Activated T-helper 1 cell treated with anti-CD3 and anti-CD28 coated beads, Interleukin-12 subunit alpha, Interleukin-12 subunit beta, Interleukin-2, Interleukin-4 antibody, amounts not matched to agents 30 ng/mL and 10 ng/mL and 1 ng/mL, durations not matched to agents 14 hours and 24 hours and 36 hours (primary cell): ENCODE measurements at regions not wholly inside any gene's neighbourhood (a gene's known extent, or its start where the extent isn't known, plus 50 kb on each side); places are given as distances from the start of the nearest gene placed in this dataset.

ENCODE experiments used
- DNase-seq: peaks from one replicate; pipeline ENCODE4 v3.0.0; 2021; ENCODE audit warnings: low spot score
- H3K27ac Mint-ChIP-seq: one replicate; pipeline ENCODE4 v1.8.0; 2021; ENCODE audit warnings: mild to moderate bottlenecking, mixed read lengths
- H3K27me3 Mint-ChIP-seq: one replicate; pipeline ENCODE4 v1.8.0; 2022; ENCODE audit warnings: mild to moderate bottlenecking, moderate library complexity, mixed read lengths; ENCODE audit not compliant: insufficient read depth
- H3K36me3 Mint-ChIP-seq: one replicate; pipeline ENCODE4 v1.8.0; 2021; ENCODE audit warnings: low read depth, mixed read lengths
- H3K4me1 Mint-ChIP-seq: one replicate; pipeline ENCODE4 v1.8.0; 2021; ENCODE audit warnings: low read depth, mixed read lengths
- H3K4me3 Mint-ChIP-seq: one replicate; pipeline ENCODE4 v1.8.0; 2021; ENCODE audit warnings: mild to moderate bottlenecking, moderate library complexity, mixed read lengths
- H3K9me3 Mint-ChIP-seq: one replicate; pipeline ENCODE4 v1.8.0; 2021; ENCODE audit warnings: mixed read lengths
- intact Hi-C: fragments of 100-400 bp; cut with micrococcal nuclease; formaldehyde crosslinking; loops from one replicate; pipeline ENCODE4 v1.15.1; 2024

- intact Hi-C loops: no loop called here
- H3K27me3 Mint-ChIP-seq: peaks cover 14% of the 10 kb centered on the region
- no peak for DNase-seq
- H3K4me3 Mint-ChIP-seq: no peak overlapping the region
- H3K9me3 Mint-ChIP-seq: no peaks in the 10 kb centered on the region
- no peaks in the 10 kb centered on the region for H3K36me3 Mint-ChIP-seq
- no peak overlapping the region for H3K27ac Mint-ChIP-seq
- H3K4me1 Mint-ChIP-seq: no peaks in the 10 kb centered on the region
These were observed 104.1 kb downstream of the ZNF518B start for GRCh38 chr4:10353110-10353509.

- H3K9me3 Mint-ChIP-seq: no peaks in the 10 kb centered on the region
- H3K27ac Mint-ChIP-seq: no peak overlapping the region
- no peaks in the 10 kb centered on the region for H3K4me1 Mint-ChIP-seq
- no peak for DNase-seq
- intact Hi-C loops: no loop called here
- no peaks in the 10 kb centered on the region for H3K36me3 Mint-ChIP-seq
- no peak overlapping the region for H3K4me3 Mint-ChIP-seq
- H3K27me3 Mint-ChIP-seq: peaks cover 9% of the 10 kb centered on the region
These were observed 109.0 kb downstream of the ZNF518B start for GRCh38 chr4:10348241-10348640.

- no peak overlapping the region for H3K4me3 Mint-ChIP-seq
- no peaks in the 10 kb centered on the region for H3K4me1 Mint-ChIP-seq
- no peaks in the 10 kb centered on the region for H3K36me3 Mint-ChIP-seq
- intact Hi-C loops: no loop called here
- H3K27me3 Mint-ChIP-seq: peaks cover 9% of the 10 kb centered on the region
- H3K27ac Mint-ChIP-seq: no peak overlapping the region
- no peak for DNase-seq
- no peaks in the 10 kb centered on the region for H3K9me3 Mint-ChIP-seq
These were observed 109.4 kb downstream of the ZNF518B start for GRCh38 chr4:10347815-10348214.

GRCh38 chr4:10347281-10347795 lies 109.9 kb downstream of the ZNF518B start:
- no peak overlapping the region for H3K27ac Mint-ChIP-seq
- no peaks in the 10 kb centered on the region for H3K4me1 Mint-ChIP-seq
- no peak overlapping the region for H3K4me3 Mint-ChIP-seq
- H3K9me3 Mint-ChIP-seq: no peaks in the 10 kb centered on the region
- H3K36me3 Mint-ChIP-seq: no peaks in the 10 kb centered on the region
- DNase-seq: no peak
- H3K27me3 Mint-ChIP-seq: peaks cover 7% of the 10 kb centered on the region
- intact Hi-C loops: no loop called here

DNA sequence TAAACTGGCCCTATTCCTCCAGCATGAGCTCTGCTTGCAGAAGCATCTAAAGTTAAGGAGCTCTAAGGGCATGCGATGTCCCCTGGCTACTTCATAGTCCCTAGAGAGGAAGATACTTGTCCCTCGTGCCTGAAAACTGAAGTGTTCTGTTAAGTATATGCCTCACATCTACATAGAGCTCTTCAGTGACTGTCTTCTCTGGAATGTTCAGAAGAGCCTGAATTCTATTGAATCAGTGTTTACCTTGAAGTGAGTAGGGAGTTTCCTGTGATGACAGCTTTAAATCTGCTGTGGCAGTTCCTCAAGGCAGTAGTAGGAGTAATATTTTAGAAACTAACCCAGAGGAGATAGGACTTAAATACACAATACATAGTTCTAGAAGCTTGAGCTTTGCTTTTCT lies 111.2 kb downstream of the ZNF518B start:
- Mint-ChIP-seq H3K9me3 (no peaks in the 10 kb centered on the region), H3K27ac (no peak overlapping the region), H3K4me3 (no peak overlapping the region), H3K27me3 (peaks cover 4% of the 10 kb centered on the region), H3K4me1 (no peaks in the 10 kb centered on the region), H3K36me3 (no peaks in the 10 kb centered on the region)
- intact Hi-C loops: no loop called here
- no peak for DNase-seq

GRCh38 chr4:10345381-10345784 lies 111.8 kb downstream of the ZNF518B start:
- intact Hi-C loops: no loop called here
- Mint-ChIP-seq H3K27ac (no peak overlapping the region), H3K36me3 (no peaks in the 10 kb centered on the region), H3K4me1 (no peaks in the 10 kb centered on the region), H3K27me3 (peaks cover 4% of the 10 kb centered on the region), H3K4me3 (no peak overlapping the region), H3K9me3 (no peaks in the 10 kb centered on the region)
- DNase-seq: no peak

DNA sequence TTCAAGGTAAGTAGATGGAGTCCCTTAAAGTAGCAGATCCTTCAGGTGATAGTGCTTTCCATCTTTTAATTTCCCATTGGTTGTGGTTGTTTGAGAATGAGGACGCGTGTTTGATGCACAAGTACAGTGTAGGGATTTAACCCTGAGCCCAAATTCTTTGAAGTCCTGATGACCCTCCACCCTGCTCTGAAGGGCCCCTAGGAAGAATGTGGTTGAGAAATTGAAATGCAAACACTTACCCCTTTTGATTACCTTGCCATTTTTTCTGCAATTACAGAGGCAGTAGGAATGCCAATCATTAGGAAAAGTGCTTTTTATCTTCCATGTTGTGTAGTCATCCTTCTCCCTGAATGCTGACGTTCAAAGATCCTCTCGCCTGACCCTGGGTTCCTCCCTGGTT lies 112.4 kb downstream of the ZNF518B start:
- H3K36me3 Mint-ChIP-seq: no peaks in the 10 kb centered on the region
- H3K27ac Mint-ChIP-seq: no peak overlapping the region
- DNase-seq: no peak
- H3K4me1 Mint-ChIP-seq: no peaks in the 10 kb centered on the region
- no peaks in the 10 kb centered on the region for H3K9me3 Mint-ChIP-seq
- intact Hi-C loops: no loop called here
- H3K4me3 Mint-ChIP-seq: no peak overlapping the region
- peaks cover 4% of the 10 kb centered on the region for H3K27me3 Mint-ChIP-seq

DNA sequence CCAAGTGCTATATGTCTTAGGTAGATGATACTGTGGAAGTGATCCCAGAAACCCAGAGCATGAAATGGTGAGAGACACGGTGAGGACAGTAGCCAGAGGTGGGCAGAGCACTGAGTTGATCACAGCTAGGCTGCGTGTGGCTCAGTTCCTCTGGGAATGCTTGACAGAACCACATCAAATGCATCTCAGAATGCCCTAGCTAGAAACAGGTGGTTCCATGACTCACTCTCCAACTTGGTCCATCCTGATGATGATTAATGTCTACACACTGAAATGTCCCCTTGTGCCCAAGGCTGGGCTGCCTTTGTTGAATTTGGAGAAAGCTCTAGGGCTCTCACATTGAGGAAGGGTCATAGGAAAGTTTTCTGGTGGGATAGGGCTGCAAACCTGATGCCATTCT lies 113.6 kb downstream of the ZNF518B start:
- intact Hi-C loops: no loop called here
- DNase-seq: no peak
- Mint-ChIP-seq H3K27me3 (peaks cover under 1% of the 10 kb centered on the region), H3K9me3 (no peaks in the 10 kb centered on the region), H3K4me1 (no peaks in the 10 kb centered on the region), H3K27ac (no peak overlapping the region), H3K36me3 (no peaks in the 10 kb centered on the region), H3K4me3 (no peak overlapping the region)

DNA sequence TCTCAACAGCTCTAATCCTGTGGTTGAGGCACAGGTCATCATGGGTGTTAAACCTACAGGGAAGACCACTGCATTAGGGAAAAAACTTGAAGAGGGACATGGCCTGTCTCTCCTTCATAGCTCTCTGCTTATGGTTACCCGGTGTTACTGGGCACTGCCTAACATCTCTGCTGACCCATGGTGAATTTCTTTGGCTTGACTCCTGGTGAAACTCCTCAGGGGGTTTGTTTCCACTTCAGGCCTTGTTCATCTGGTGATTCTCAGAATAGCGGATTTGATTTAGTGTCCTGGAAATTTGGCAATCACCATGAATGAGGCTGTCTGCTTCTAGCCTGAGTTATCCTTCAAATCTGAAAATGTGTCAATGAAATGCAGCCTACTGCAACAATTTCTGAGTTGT lies 114.4 kb downstream of the ZNF518B start:
- Mint-ChIP-seq H3K4me3 (no peak overlapping the region), H3K4me1 (no peaks in the 10 kb centered on the region), H3K27me3 (no peaks in the 10 kb centered on the region), H3K36me3 (no peaks in the 10 kb centered on the region), H3K27ac (no peak overlapping the region), H3K9me3 (no peaks in the 10 kb centered on the region)
- intact Hi-C loops: no loop called here
- DNase-seq: no peak

GRCh38 chr4:10336471-10336870 lies 120.8 kb downstream of the ZNF518B start:
- Mint-ChIP-seq H3K27me3 (peaks cover 3% of the 10 kb centered on the region), H3K4me1 (no peaks in the 10 kb centered on the region), H3K4me3 (no peak overlapping the region), H3K36me3 (no peaks in the 10 kb centered on the region), H3K27ac (no peak overlapping the region), H3K9me3 (no peaks in the 10 kb centered on the region)
- intact Hi-C loops: no loop called here
- no peak for DNase-seq

DNA sequence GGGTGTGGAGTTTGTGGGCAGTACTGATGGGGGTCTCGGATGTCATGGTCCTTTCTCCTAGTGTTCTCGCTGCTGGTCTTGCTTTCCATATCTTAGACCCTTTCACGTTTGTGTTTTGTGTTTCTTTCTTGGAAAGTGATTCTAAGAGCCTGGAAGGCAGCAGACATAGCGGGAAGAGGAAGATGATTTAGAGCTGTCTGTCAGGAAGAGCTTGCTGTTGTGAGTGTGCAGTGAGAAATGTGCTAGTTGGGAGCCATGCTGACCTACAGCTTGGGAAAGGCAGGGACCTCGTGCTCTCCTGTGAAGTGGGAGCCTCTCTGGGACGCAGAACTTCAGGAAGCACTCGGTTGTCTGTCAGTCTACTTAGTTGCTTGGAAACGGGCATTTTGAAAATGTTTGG lies 122.2 kb downstream of the ZNF518B start:
- intact Hi-C loops: no loop called here
- H3K27me3 Mint-ChIP-seq: peaks cover 3% of the 10 kb centered on the region
- H3K4me1 Mint-ChIP-seq: no peaks in the 10 kb centered on the region
- DNase-seq: no peak
- H3K36me3 Mint-ChIP-seq: no peaks in the 10 kb centered on the region
- no peaks in the 10 kb centered on the region for H3K9me3 Mint-ChIP-seq
- H3K27ac Mint-ChIP-seq: no peak overlapping the region
- H3K4me3 Mint-ChIP-seq: no peak overlapping the region

GRCh38 chr4:10334506-10335028 lies 122.7 kb downstream of the ZNF518B start:
- Mint-ChIP-seq H3K4me1 (no peaks in the 10 kb centered on the region), H3K4me3 (no peak overlapping the region), H3K36me3 (no peaks in the 10 kb centered on the region), H3K27me3 (peaks cover 3% of the 10 kb centered on the region), H3K27ac (no peak overlapping the region), H3K9me3 (no peaks in the 10 kb centered on the region)
- intact Hi-C loops: no loop called here
- DNase-seq: no peak

- no peaks in the 10 kb centered on the region for H3K9me3 Mint-ChIP-seq
- no peaks in the 10 kb centered on the region for H3K4me1 Mint-ChIP-seq
- no peak overlapping the region for H3K4me3 Mint-ChIP-seq
- peaks cover 3% of the 10 kb centered on the region for H3K27me3 Mint-ChIP-seq
- intact Hi-C loops: no loop called here
- DNase-seq: no peak
- H3K36me3 Mint-ChIP-seq: no peaks in the 10 kb centered on the region
- no peak overlapping the region for H3K27ac Mint-ChIP-seq
These were observed 123.3 kb downstream of the ZNF518B start for GRCh38 chr4:10333942-10334341.

DNA sequence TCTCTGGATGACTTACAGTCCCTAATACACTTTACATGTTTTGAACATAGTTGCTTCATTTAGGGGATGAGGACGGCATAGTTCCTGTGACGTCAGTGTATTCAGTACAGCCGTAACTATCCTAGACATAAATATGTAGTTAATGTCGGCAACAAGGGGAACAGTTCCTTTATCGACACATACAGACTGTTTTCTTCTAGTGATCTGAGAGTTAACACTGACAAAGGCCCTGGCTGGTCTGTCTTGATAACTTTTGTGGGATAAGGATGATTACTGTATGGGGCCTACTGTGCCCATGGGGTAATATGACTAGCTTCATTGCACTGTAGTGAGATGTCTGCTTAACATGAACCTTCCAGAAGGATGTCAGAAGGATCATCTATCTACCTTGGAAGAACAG lies 131.2 kb downstream of the ZNF518B start:
- H3K36me3 Mint-ChIP-seq: no peaks in the 10 kb centered on the region
- H3K4me3 Mint-ChIP-seq: no peak overlapping the region
- intact Hi-C loops: no loop called here
- H3K4me1 Mint-ChIP-seq: no peaks in the 10 kb centered on the region
- no peak overlapping the region for H3K27ac Mint-ChIP-seq
- peaks cover 6% of the 10 kb centered on the region for H3K27me3 Mint-ChIP-seq
- H3K9me3 Mint-ChIP-seq: no peaks in the 10 kb centered on the region
- DNase-seq: no peak
